Left colon (tissue), 2 donors: ENCODE measurements at regions not wholly inside any gene's neighbourhood (a gene's known extent, or its start where the extent isn't known, plus 50 kb on each side); places are given as distances from the start of the nearest gene placed in this dataset.
"Not testable (repeated sequence)": the region's sequence is repeated elsewhere in the genome, so short reads cannot be mapped to it uniquely, and the experiment has no call there.

Source experiments
- ATAC-seq: fragments of 200-7000 bp; cut with Tn5 transposase; one replicate; pipeline ENCODE4 v1.9.1; 2020; ENCODE audit warnings: mild to moderate bottlenecking, moderate library complexity
- DNase-seq, 2 donors: peaks; one replicate each; pipeline ENCODE4 v3.0.0-alpha.2; 2020
- intact Hi-C, 2 donors: fragments of 100-400 bp; cut with DNase I in 1 of 2; cut with micrococcal nuclease in 1 of 2; formaldehyde crosslinking; loops; one replicate each; pipeline versions ENCODE4 v1.11.2 to v1.14.0; 2022; cut with DNase I, micrococcal nuclease
- donor health status: DM: no; HTN: no; CAD: no.
- donor health status: DM: yes; HTN: yes; CAD: no.

DNA sequence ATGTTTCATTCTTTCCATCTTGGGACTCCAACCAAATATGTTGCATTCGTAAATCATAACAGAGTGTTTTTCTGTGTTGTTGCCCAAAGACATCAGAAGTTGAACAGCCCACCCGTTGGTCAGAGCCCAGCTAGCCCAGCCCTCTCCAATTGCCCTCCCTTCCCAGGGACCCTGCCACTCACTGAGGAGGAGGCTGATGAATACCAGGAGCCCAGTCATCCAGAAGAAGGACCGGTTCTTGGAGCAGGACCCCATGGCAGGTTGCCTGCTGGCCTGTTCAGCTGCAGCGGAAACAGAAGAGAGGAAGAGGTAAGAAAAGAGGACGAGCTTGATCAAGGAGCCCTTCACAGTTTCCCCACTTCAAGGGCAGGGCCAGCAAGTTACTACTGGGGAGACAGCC lies 172.2 kb upstream of the ETV3 start:
- ATAC-seq (no peak), DNase-seq (no peak)
- intact Hi-C loops: no loop called here

DNA sequence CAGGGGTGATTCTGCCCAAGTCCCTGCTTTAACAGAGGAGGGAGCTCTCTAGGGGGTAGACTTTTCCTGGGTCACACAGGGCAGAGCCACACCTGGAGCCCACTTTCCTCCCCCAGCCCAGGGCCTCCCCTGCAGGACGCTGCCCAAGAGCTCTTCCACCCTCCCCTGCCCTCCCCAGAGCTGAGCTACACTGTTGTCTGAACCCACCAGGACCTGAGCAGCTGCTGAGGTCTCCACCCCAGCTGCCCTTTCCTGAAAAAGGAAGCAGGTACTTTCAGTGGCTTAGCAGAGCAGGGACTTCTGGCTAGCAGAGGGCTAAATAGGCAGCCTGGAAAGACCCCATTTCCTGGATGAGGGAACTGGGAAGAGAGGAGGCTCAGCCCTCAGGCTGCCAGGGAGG lies 169.3 kb upstream of the ETV3 start:
- ATAC-seq (no peak), DNase-seq (no peak)
- intact Hi-C loops: no loop called here

DNA sequence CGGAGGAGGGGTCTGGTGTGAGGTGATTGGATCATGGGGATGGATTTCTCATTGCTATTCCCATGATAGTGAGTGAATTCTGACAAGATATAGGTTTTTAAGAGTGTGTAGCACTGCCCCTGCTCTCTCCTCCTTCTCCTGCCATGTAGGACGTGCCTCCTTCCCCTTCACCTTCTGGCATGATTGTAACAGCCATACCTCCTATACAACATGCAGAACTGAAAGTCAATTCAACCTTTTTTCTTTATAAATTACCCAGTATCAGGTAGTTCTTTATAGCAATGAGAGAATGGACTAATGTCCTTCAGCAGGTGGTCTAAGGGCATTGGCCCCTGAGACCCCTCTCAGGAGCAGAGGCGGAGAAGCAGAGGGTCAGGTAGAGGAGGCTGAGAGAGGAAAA lies 168.7 kb upstream of the ETV3 start:
- ATAC-seq: no peak
- no peak for DNase-seq
- intact Hi-C loops: no loop called here

DNA sequence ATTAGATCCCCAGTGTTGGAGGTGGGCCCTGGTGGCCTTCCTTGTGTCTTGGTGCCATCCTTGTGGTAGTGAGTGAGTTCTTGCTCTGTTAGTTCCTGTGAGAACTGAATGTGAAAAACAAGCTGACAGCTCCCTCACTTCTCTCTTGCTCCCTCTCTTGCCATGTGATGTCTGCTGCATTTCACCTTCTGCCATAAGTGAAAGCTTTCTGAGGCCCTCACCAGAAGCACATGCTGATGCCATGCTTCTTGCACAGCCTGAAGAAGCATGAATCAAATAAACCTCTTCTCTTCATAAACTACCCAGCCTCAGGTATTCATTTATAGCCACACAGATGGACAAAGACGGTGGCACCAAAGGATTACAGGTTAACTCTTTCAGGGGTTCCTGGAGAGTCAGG lies 166.1 kb upstream of the ETV3 start:
- no peak for ATAC-seq
- intact Hi-C loops: no loop called here
- no peak for DNase-seq

DNA sequence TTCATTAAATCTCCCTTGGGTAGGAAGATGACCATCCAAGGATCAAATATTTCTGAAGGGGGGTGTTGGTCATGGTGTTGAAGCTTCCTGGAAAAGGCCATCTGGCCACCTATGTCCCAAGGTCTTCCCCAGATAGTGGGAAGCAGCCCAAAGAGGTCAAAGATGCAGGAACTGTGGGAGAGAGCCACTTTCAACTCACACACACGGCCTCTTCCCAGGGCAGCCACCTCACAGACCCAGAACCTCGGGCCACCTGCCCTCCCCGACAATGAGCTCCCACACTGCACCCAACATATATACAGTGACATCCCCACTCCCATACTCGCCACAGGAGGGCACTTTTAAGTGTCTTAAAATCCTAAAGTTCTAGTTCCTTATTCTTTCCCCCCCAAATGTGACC lies 164.5 kb upstream of the ETV3 start:
- ATAC-seq (no peak), DNase-seq (no peak)
- intact Hi-C loops: no loop called here

DNA sequence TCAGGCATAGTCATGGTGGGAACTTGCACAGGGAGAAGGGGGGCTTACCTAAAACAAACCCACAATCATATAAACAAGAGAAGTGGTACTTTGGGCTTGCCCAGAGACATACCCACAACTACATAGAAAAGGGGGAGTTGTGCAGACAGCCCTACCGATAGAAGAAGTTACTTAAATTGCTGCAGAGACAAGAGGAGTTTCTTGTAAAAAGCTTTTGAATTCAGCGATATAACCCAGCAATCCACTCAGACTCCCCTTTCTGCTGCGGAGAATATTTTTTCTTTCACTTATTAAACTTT lies 164.0 kb upstream of the ETV3 start:
- no peak for DNase-seq
- intact Hi-C loops: no loop called here
- ATAC-seq: no peak

DNA sequence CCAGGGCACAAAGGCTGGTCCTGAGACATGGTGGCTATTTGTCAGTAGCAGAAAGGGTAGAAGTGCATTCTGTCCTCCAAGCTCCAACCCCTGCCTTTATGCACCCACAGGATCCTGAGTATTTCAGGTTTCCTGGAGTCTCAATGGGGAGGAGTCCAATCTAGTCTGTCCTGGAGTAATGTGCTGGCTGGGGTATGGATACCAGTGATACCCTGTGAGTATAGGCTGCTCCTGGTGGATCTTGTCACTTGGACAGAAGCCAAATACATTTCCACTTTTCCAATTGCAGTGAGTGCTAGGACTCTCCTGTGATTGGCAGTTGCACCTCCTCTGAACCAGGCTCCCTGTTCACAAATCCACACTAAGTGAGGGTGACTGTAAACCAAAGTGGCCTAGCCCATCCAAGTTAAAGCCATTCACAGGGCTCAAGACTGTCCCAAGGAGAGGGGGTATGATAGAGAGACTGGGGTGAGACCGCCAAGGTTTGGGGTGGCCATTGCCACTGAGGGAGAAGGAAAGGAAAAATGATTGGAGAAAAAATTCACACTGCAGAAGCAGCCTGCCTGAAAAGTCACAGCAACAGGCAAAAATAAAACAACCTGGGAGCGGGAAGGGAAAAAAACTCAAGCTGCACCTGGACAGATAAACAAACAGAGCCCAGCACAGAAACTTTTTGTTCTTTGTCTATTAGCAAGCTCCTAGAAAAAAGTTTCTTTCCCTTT lies 163.4 kb upstream of the ETV3 start:
- intact Hi-C loops: no loop called here
- ATAC-seq (no peak), DNase-seq (no peak)

DNA sequence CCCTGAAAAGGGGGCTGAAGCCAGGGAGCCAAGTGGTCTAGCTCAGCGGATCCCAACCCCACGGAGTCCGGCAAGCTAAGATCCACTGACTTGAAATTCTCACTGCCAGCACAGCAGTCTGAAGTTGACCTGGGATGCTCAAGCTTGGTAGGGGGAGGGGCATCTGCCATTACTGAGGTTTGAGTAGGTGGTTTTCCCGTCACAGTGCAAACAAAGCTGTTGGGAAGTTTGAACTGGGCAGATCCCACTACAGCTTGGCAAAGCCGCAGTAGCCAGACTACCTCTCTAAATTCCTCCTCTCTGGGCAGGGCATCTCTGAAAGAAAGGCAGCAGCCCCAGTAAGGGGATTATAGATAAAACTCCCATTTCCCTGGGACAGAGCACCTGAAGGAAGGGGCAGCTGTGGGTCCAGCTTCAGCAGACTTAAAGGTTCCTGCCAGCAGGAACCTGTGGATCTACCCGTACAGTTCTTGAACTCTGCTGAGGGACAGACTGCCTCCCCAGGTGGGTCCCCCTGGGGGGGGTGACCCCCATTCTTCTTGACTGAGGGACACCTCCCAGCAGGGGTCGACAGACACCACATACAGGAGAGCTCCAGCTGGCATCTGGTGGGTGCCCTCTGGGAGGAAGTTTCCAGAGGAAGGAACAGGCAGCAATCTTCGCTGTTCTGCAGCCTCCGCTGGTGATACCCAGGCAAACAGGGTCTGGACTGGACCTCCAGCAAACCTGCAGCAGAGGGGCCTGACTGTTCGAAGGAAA lies 156.4 kb upstream of the ETV3 start:
- intact Hi-C loops, DNase-seq, ATAC-seq: not testable (repeated sequence)

DNA sequence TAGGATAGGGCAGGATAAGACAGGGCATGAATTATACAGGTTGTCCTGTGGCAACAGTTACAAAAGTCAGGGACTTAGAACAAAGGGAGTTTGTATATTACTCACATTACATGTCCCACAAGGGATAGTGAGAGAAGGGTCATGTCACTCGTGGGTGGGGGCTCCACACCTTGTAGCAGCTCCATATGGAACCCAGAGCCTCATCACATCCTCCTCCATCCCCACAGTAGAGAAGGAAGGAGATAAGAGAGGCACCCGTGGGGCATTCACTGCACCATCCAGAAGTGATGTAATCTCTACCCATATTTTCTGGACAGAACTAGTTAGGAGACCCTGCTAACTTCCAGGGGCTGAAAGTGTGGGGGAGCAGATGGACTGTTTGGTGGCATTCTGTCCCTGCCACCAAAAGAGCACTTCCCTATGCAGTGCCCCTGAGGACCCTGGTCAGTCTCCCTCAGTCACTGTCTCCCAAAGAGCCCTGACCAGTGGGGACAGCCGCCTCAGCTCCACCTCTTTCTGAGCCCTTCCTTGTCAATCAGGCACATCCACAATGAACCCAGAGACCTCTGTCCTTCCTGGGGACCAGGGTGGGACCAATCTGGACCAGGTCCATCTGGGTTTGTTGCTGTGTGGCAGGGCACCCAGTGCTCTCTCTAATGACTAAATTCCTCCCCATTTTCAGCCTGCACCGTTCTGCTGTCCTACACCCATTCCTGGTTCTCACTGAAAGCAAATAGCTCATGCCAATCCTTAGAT lies 154.8 kb upstream of the ETV3 start:
- no peak for DNase-seq
- no peak for ATAC-seq
- intact Hi-C loops: no loop called here

DNA sequence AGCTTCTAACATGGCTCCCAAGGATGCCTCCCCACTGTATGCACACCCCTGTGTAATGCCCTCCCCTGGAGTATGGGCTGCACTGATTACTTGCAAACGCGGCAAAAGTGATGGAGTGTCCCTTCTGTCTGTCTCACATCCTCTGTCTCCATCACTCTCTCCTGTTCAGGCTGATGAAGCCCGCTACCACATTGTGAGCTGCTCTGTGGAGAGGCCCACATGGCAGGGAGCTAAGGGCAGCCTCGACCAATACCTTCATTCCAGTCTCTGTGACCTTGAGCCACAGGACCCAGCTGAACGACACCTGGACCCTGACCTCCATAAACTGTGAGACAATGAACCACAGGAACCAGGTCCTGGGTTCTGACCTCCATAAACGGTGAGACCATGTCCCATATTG lies 154.1 kb upstream of the ETV3 start:
- ATAC-seq (no peak), DNase-seq (no peak)
- intact Hi-C loops: no loop called here

DNA sequence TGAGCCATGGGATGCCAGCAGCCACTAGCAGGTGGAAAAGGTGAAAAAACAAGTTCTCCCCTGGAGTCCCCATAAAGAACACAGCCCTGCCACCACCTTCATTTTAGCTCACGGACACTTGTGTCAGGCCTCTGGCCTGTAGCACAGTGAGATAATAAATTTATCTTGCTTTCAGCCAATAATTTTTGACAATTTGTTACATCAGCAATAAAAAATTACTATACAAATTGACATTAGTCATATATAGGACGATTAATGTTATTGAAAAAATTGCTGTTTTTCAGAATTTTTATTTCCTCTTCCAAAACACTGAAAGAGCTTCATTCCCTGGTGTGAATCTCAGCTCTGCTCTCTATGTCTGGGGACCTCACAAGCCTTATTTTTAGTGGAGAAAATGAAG lies 152.9 kb upstream of the ETV3 start:
- no peak for DNase-seq
- intact Hi-C loops: no loop called here
- ATAC-seq: no peak

DNA sequence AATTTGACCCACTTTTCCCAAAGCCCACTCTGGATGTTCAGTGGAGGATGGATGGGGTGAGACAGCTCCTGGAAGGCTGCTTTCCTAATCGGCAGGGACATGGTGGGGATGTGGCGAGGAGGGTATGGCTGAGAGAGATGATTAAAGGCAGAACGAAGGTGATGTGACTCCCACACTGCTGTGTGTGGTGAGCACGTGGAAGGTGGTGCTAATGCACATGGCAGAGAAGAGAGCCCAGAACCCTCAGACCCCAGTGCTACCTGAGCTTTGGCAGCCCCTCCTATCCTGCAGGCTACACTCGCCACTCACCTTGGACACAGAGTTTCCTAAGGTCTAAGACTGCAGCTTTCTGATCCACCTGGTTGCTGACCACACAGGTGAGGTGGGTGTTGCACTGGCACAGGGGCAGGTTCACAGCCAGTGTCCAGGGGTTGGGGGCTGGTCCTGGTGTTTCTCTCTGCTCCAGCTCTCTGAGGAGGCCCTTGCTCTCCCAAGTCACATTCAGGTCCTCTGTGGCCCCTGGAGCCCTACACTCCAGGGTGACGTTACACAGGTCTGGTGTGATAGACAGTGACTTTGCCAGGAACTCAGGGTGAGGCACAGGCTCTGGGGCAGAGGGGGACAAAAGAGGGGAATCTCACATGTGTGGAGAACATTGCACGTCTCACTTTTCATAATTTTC lies 151.4 kb upstream of the ETV3 start:
- ATAC-seq (no peak), DNase-seq (no peak)
- intact Hi-C loops: no loop called here

DNA sequence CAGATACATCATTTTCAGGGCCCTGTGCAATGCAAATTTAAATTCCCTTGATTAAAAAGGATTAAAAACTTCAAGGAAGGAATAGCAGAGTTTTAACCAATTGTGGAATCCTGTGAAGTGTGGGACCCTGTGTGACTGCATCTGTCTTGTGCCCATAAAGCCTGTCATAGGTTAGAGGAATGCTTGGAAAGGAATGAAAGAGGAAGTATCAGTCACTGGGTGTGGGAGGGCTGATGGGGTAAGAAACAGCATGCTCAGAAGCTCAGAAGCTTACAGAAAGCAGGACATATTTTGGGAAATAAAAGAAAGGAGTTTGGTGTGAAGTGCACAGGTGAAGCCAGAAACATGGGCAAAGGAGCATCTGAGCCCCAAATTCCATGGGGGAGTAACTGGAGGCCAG lies 150.8 kb upstream of the ETV3 start:
- DNase-seq: no peak
- intact Hi-C loops: no loop called here
- ATAC-seq: no peak

DNA sequence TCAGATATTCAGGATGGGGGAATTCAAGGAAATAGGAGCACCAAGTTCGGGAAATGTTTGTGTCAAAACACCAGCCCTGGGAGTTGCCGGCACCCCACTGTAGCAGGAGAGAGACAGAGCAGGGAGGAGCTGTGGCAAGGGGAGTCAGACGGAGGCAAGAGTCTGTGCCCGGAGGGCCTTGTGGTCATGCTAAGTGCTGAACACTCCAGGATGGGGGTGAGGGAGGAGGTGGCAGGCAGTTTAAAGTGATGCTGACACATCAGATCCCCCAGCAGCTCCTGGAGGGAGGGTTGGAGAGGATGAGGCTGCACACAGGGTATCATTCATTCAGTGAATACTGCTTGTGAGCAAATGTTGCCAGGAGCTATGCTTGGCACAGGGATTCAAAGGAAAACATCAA lies 150.3 kb upstream of the ETV3 start:
- intact Hi-C loops: no loop called here
- ATAC-seq (no peak), DNase-seq (no peak)

DNA sequence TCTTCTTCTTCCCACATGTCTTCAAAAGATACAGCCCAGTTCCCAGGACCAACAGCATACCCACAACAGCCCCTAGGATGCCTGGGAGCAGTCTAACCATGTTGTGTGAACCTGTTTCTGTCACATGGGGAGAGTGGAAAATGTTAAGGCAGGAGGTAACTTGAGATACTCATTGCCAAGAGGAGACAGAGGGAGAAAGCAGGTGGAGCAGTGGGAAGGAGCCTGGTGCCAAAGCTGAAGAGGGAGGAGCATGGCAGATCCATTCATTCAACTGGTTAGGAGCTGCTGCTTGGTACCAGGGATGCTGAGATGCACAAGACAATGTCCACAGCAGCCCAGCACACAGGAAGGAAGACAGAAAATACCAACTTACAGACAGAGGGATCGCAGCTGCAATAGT lies 149.8 kb upstream of the ETV3 start:
- intact Hi-C loops: no loop called here
- ATAC-seq (no peak), DNase-seq (no peak)

DNA sequence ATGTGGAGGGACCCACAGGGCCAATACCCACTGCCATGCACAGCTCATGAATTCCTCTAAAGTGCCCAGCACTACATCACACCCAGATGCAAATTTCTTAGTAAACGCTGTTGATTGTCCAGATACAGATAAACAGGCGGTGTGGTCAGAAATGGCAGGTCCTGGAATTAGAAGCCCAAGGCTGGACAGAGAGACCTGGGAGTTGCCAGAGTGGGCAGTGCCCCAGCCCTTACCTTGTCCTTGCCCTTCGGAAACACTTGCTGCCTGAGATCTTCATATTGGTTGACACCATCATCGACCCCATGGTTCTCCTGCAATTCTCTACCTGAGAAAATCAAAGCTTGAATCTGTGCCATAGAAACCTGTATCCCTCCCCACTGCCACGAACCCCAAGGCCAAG lies 149.3 kb upstream of the ETV3 start:
- no peak for DNase-seq
- ATAC-seq: no peak
- intact Hi-C loops: no loop called here

DNA sequence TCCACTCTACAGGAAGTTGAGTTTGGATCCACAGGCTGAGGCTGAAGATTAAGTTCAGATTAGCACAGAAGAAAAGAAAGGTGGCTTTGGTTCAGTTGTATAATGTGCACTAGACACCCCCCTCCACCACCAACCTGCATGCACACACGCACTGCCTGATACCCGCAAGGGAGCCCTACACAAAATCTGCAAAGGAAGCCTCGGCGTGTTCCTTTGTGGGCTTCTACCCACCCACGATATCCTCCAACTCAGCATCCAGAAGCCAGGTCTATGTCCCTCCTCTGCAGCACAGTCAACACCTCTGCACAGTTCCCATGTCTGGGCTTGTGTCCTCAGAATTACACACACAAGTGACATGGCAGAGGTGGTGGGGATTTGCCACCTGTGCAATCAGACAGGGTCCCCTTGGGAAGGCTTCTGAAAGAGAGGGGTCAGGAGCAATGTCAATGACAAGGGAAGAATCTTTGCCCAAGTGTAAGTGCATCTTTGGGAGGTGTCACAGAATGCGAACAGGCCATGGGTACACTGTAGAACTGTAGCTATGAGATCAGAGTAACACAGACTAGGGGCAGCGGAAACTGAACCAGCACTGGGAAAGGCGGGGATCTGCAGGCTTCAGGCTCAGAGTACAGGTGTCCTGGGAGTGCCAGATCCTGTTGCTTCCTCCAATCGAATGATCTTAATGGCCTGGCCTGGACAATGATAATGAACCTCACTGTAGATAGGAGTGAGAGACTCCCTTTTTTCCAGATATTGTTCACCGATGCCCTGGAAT lies 148.6 kb upstream of the ETV3 start:
- intact Hi-C loops: no loop called here
- ATAC-seq: no peak
- no peak for DNase-seq

DNA sequence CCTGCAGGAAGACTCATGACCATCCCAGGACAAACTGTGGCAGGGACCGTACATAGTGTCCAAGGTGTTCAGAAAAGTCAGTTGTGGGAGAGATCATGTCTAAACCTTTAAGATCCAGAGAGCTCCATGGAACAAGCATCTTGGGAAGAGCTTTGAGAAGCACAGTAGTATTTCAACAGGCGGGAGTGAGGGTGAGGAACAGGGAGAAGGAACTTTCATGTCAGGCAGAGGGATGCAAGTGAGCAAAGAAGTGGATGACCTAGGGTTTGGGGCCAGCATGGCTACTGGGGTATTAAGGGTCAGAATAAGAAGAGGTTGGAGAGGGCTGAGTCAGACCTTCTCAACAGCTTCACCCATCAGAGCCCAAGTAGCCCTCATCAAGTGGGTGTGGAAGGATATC lies 147.9 kb upstream of the ETV3 start:
- DNase-seq: no peak

DNA sequence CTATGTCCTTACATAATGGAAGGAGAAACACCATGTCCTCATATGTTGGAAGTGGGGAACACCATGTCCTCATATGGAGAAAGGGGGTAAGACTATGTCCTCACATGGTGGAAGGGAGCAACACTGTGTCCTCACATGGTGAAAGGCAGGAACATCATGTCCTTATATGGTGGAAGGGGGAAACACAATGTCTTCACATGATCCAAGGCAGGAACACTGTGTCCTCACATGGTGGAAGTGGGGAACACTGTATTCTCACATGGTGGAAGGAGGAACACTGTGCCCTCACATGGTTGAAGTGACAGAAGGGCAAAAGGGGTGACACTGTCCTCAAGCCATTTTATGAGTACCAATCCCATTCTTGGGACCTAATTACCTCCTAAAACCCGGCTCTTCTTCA lies 146.3 kb upstream of the ETV3 start:
- intact Hi-C loops: no loop called here
- ATAC-seq (no peak), DNase-seq (no peak)

More for the DNA sequence above, 147.9 kb upstream of the ETV3 start:
- no peak for ATAC-seq
- intact Hi-C loops: no loop called here
